Gastrocnemius medialis (tissue), 4 donors: ENCODE measurements at regions not wholly inside any gene's neighbourhood (a gene's known extent, or its start where the extent isn't known, plus 50 kb on each side); places are given as distances from the start of the nearest gene placed in this dataset.

Source experiments
- POLR2A ChIP-seq, 2 donors: fragments of 450-650 bp; IDR thresholded peaks; one replicate each; pipeline ENCODE4 v1.6.1; 2017; ENCODE audit warnings: antibody characterized with exemption in 2 of 2, mild to moderate bottlenecking in 2 of 2, moderate library complexity in 2 of 2
- TF ChIP-seq, protein P1 (sequence below), 5 experiments: fragments of 450-650 bp in 3 of 5; fragments of 200-600 bp in 2 of 5; sonication (generic) in 2 of 5; IDR thresholded peaks in 4 of 5; conservative IDR thresholded peaks in 1 of 5; 1 replicate in 4 of 5; 2 replicates in 1 of 5; pipeline ENCODE4 v1.5.1; 2016 to 2019; ENCODE audit warnings: antibody characterized with exemption in 5 of 5, mild to moderate bottlenecking in 3 of 5, moderate library complexity in 3 of 5

DNA sequence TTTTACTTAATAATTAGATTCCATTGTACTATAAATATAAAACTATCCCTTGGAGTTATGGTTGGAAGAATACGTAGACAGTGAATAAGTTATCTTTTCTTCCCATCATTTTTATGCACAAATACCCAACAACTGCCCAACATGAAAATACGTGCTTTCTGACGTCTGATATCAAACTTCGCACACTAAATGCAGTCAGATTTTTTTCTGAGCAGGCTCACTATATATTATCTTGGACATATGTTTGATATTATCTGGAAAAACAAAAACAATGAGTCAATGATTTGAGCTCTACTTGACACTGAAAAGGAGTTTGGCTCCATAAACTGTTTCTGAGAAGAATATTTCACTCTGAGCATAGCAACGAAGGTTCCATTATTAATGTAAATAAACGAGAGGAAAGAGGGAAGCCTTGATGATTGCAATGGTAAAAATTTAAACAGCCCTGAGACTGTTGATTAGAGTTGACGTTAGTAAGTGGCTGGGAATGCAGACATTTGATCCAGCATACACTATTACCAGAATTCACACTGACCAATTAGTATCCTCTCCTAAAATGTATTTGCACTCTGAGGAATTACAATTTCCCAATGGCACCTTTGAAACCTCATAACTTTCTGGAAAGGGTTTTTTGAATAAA, 1090.0 kb downstream of the EPHA7 start:
- TF ChIP-seq, protein P1, sequence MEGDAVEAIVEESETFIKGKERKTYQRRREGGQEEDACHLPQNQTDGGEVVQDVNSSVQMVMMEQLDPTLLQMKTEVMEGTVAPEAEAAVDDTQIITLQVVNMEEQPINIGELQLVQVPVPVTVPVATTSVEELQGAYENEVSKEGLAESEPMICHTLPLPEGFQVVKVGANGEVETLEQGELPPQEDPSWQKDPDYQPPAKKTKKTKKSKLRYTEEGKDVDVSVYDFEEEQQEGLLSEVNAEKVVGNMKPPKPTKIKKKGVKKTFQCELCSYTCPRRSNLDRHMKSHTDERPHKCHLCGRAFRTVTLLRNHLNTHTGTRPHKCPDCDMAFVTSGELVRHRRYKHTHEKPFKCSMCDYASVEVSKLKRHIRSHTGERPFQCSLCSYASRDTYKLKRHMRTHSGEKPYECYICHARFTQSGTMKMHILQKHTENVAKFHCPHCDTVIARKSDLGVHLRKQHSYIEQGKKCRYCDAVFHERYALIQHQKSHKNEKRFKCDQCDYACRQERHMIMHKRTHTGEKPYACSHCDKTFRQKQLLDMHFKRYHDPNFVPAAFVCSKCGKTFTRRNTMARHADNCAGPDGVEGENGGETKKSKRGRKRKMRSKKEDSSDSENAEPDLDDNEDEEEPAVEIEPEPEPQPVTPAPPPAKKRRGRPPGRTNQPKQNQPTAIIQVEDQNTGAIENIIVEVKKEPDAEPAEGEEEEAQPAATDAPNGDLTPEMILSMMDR (IDR thresholded peaks at IDR 0.05 in 4 of 5, conservative IDR thresholded peaks at IDR 0.05 in 1 of 5) = no peak
- no peak for TF ChIP-seq POLR2A (IDR thresholded peaks at IDR 0.05)
